Lower lobe of right lung (tissue), 2 donors: ENCODE measurements at regions not wholly inside any gene's neighbourhood (a gene's known extent, or its start where the extent isn't known, plus 50 kb on each side); places are given as distances from the start of the nearest gene placed in this dataset.
"Not testable (repeated sequence)": the region's sequence is repeated elsewhere in the genome, so short reads cannot be mapped to it uniquely, and the experiment has no call there.

Experiments used
- ATAC-seq, 2 donors: fragments of 200-7000 bp; cut with Tn5 transposase; one replicate each; pipeline ENCODE4 v1.9.1; 2020 to 2022; ENCODE audit warnings: mild to moderate bottlenecking in 2 of 2, moderate library complexity in 2 of 2
- DNase-seq: peaks from one replicate; pipeline ENCODE4 v3.0.0-alpha.2; 2020
- H3K27ac ChIP-seq: fragments of 200-600 bp; one replicate; pipeline ENCODE4 v1.8.0; 2022
- H3K27me3 ChIP-seq: fragments of 200-600 bp; one replicate; pipeline ENCODE4 v1.8.0; 2022; ENCODE audit warnings: low read depth
- H3K36me3 ChIP-seq: fragments of 200-600 bp; one replicate; pipeline ENCODE4 v1.8.0; 2022; ENCODE audit warnings: mild to moderate bottlenecking
- H3K4me1 ChIP-seq: fragments of 200-600 bp; one replicate; pipeline ENCODE4 v1.8.0; 2022
- H3K4me3 ChIP-seq: fragments of 200-600 bp; one replicate; pipeline ENCODE4 v1.8.0; 2022; ENCODE audit warnings: mild to moderate bottlenecking
- H3K9me3 ChIP-seq: fragments of 200-600 bp; one replicate; pipeline ENCODE4 v1.8.0; 2022
- intact Hi-C: fragments of 100-400 bp; cut with DNase I; formaldehyde crosslinking; loops from one replicate; pipeline ENCODE4 v1.11.0; 2022
- TF ChIP-seq, protein P1 (sequence below): fragments of 200-600 bp; IDR thresholded peaks from one replicate; pipeline ENCODE4 v1.8.0; 2022; ENCODE audit warnings: antibody characterized with exemption, mild to moderate bottlenecking
- donor health status: DM: no; HTN: yes; CAD: no; lungs with severe emphysema.

- Histone ChIP-seq H3K4me3 (no peak overlapping the region), H3K4me1 (no peaks in the 10 kb centered on the region), H3K36me3 (no peaks in the 10 kb centered on the region), H3K27me3 (no peaks in the 10 kb centered on the region), H3K9me3 (no peaks in the 10 kb centered on the region), H3K27ac (no peak overlapping the region)
- intact Hi-C loops = no loop called here
- ATAC-seq = no peak
- DNase-seq = no peak
- TF ChIP-seq, protein P1, sequence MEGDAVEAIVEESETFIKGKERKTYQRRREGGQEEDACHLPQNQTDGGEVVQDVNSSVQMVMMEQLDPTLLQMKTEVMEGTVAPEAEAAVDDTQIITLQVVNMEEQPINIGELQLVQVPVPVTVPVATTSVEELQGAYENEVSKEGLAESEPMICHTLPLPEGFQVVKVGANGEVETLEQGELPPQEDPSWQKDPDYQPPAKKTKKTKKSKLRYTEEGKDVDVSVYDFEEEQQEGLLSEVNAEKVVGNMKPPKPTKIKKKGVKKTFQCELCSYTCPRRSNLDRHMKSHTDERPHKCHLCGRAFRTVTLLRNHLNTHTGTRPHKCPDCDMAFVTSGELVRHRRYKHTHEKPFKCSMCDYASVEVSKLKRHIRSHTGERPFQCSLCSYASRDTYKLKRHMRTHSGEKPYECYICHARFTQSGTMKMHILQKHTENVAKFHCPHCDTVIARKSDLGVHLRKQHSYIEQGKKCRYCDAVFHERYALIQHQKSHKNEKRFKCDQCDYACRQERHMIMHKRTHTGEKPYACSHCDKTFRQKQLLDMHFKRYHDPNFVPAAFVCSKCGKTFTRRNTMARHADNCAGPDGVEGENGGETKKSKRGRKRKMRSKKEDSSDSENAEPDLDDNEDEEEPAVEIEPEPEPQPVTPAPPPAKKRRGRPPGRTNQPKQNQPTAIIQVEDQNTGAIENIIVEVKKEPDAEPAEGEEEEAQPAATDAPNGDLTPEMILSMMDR = no peak
Observed at GRCh38 chr2:64250751-64251423, 106.7 kb upstream of the PELI1 start.

DNA sequence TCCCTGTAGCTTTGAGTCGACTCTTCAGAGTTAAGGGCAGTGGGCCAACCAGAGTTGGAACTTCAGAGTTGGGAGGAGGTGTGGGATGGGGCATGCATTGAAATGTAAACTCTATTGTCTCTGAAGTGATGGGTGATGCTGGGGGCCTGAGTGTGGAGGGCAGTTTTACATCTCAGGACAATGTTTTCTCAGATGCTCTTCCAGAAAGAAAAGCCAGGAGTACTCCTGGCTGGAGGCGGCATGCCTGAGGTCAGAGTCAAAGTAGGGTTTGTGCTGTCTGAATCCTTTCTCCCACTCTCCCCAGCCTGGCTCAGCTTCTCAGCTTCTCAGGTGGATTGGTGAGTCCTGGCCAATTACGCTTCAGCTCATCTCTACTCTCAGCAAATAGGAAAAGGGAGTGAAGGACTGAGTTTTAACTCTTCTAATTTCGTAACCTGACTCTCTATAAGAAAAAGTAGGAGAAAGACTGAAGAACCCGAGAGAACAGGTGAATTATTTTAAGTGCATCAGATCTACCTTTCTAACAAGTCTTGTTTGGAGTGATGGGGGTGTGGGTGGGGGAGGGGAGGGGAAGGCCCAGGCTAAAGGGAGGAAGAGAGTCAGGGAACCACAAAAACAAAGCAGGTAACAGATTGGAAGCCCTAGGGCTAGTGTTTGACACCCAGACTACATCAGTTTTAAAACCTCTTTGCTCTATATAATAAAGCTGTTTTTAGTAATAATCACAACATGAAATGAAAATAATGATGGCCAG is 107.5 kb upstream of the PELI1 start:
- no peak overlapping the region for H3K27ac ChIP-seq
- no peaks in the 10 kb centered on the region for H3K9me3 ChIP-seq
- no peaks in the 10 kb centered on the region for H3K4me1 ChIP-seq
- DNase-seq = no peak
- H3K36me3 ChIP-seq = no peaks in the 10 kb centered on the region
- no peak for ATAC-seq
- TF ChIP-seq, protein P1 = no peak
- H3K27me3 ChIP-seq = no peaks in the 10 kb centered on the region
- no peak overlapping the region for H3K4me3 ChIP-seq
- intact Hi-C loops = no loop called here

GRCh38 chr2:64252251-64252978 is 108.2 kb upstream of the PELI1 start:
- ATAC-seq, H3K4me3 ChIP-seq, H3K4me1 ChIP-seq, H3K27ac ChIP-seq, H3K27me3 ChIP-seq, DNase-seq, H3K9me3 ChIP-seq, intact Hi-C loops, H3K36me3 ChIP-seq: not testable (repeated sequence)

DNA sequence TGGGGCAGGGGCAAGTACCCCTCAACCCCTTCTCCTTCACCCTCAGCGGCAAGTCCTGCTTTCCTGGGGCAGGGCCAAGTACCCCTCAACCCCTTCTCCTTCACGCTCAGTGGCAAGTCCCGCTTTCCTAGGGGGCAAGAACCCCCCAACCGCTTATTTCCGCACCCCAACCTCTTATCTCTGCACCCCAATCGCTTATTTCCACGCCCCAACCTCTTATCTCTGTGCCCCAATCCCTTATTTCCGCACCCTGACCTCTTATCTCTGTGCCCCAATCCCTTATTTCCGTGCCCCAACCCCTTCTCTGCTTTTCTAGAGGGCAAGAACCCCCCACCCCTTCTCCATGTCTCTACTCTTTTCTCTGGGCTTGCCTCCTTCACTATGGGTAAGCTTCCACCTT is 109.2 kb upstream of the PELI1 start:
- H3K4me1 ChIP-seq, H3K27ac ChIP-seq, H3K4me3 ChIP-seq, H3K36me3 ChIP-seq, ATAC-seq, H3K27me3 ChIP-seq, H3K9me3 ChIP-seq, intact Hi-C loops, DNase-seq: not testable (repeated sequence)

- TF ChIP-seq, protein P1 = no peak
- no peak for ATAC-seq
Observed at GRCh38 chr2:64258566-64258965, 114.3 kb upstream of the PELI1 start.

GRCh38 chr2:64259312-64259711 is 115.1 kb upstream of the PELI1 start:
- DNase-seq (no peak), ATAC-seq (no peak)
- Histone ChIP-seq H3K9me3 (no peaks in the 10 kb centered on the region), H3K36me3 (no peaks in the 10 kb centered on the region), H3K4me1 (peaks cover 21% of the 10 kb centered on the region), H3K27me3 (no peaks in the 10 kb centered on the region), H3K4me3 (no peak overlapping the region), H3K27ac (no peak overlapping the region)
- intact Hi-C loops = no loop called here
- TF ChIP-seq, protein P1 = no peak

More at GRCh38 chr2:64258566-64258965, 114.3 kb upstream of the PELI1 start:
- intact Hi-C loops = no loop called here
- Histone ChIP-seq H3K36me3 (no peaks in the 10 kb centered on the region), H3K4me3 (no peak overlapping the region), H3K27me3 (no peaks in the 10 kb centered on the region), H3K9me3 (no peaks in the 10 kb centered on the region), H3K4me1 (peaks cover 18% of the 10 kb centered on the region), H3K27ac (no peak overlapping the region)
- no peak for DNase-seq
